H1 (cell line): ENCODE measurements at regions not wholly inside any gene's neighbourhood (a gene's known extent, or its start where the extent isn't known, plus 50 kb on each side); places are given as distances from the start of the nearest gene placed in this dataset.

ENCODE experiments used
- CTCF ChIA-PET: fragments of 300-600 bp; sonication (Branson Sonifier 250); formaldehyde crosslinking; loops from one replicate; lab custom pipeline; 2021; ENCODE audit not compliant: partially characterized antibody; lab: Charles Lee
- POLR2A ChIA-PET: fragments of 300-600 bp; sonication (Branson Sonifier 250); formaldehyde crosslinking; loops from one replicate; lab custom pipeline; 2021; ENCODE audit warnings: inconsistent platforms; ENCODE audit not compliant: partially characterized antibody; lab: Charles Lee
- DNase-seq, 2 experiments: peaks; one replicate each; pipeline versions ENCODE4 v3.0.0 to v3.0.0-alpha.2; 2010 to 2022; ENCODE audit warnings: low spot score in 2 of 2, low read depth in 1 of 2, mixed read lengths in 1 of 2
- FAIRE-seq: peaks from 2 replicates; lab custom pipeline; 2011; peaks lifted over from hg19 to GRCh38; lab: Jason Lieb, UNC
- H2AFZ ChIP-seq: 2 replicates; pipeline ENCODE4 v1.8.1; 2012; ENCODE audit warnings: low read length, inconsistent platforms
- H2AK5ac ChIP-seq: 2 replicates; pipeline ENCODE4 v1.6.1; 2013; ENCODE audit warnings: low read depth, low read length
- H2BK120ac ChIP-seq: replicated peaks from 2 replicates; pipeline ENCODE3; 2013; ENCODE audit warnings: low read depth, low read length, inconsistent platforms
- H2BK12ac ChIP-seq: 2 replicates; pipeline ENCODE4 v1.6.1; 2013; ENCODE audit warnings: low read depth, low read length
- H2BK15ac ChIP-seq: 2 replicates; pipeline ENCODE4 v1.6.1; 2013; ENCODE audit warnings: low read length
- H2BK20ac ChIP-seq: 2 replicates; pipeline ENCODE4 v1.6.1; 2013; ENCODE audit warnings: low read length
- H2BK5ac ChIP-seq: 2 replicates; pipeline ENCODE4 v1.6.1; 2013; ENCODE audit warnings: low read depth, low read length
- H3K14ac ChIP-seq: 2 replicates; pipeline ENCODE4 v1.6.1; 2013; ENCODE audit warnings: inconsistent platforms; ENCODE audit not compliant: insufficient read length
- H3K18ac ChIP-seq: 2 replicates; pipeline ENCODE4 v1.6.1; 2013; ENCODE audit warnings: low read length; ENCODE audit errors: extremely low read depth
- H3K23ac ChIP-seq: 2 replicates; pipeline ENCODE4 v1.6.1; 2013; ENCODE audit warnings: inconsistent platforms; ENCODE audit not compliant: insufficient read length
- H3K23me2 ChIP-seq: 2 replicates; pipeline ENCODE4 v1.6.1; 2013; ENCODE audit warnings: low read depth, low read length
- H3K27ac ChIP-seq: 2 replicates; pipeline ENCODE4 v1.6.1; 2011; ENCODE audit warnings: low read depth, low read length, inconsistent platforms
- H3K27me3 ChIP-seq, 4 experiments: replicated peaks in 1 of 4; 1 replicate in 1 of 4; 2 replicates in 3 of 4; pipeline versions ENCODE4 v1.6.1 to v1.8.1; 2011 to 2013; ENCODE audit warnings: low read length in 3 of 4, mild to moderate bottlenecking in 3 of 4, inconsistent platforms in 2 of 4, mixed read lengths in 2 of 4, moderate library complexity in 1 of 4; ENCODE audit not compliant: control insufficient read depth in 3 of 4, insufficient read depth in 3 of 4; ENCODE audit errors: extremely low read depth in 1 of 4
- H3K36me3 ChIP-seq, 4 experiments: 2 replicates each; pipeline versions ENCODE4 v1.6.1 to v1.8.1; 2011 to 2013; ENCODE audit warnings: mild to moderate bottlenecking in 4 of 4, low read length in 3 of 4, moderate library complexity in 2 of 4, control low read depth in 1 of 4, inconsistent platforms in 1 of 4; ENCODE audit not compliant: insufficient read depth in 4 of 4, control insufficient read depth in 2 of 4
- H3K4ac ChIP-seq: replicated peaks from 2 replicates; pipeline ENCODE3; 2013; ENCODE audit warnings: low read length, low read depth, mixed read lengths, inconsistent platforms; ENCODE audit not compliant: insufficient read length
- H3K4me1 ChIP-seq, 4 experiments: replicated peaks in 1 of 4; 1 replicate in 1 of 4; 2 replicates in 3 of 4; pipeline versions ENCODE4 v1.6.1 to v1.8.1; 2011 to 2013; ENCODE audit warnings: low read length in 3 of 4, inconsistent platforms in 2 of 4, mixed read lengths in 1 of 4; ENCODE audit not compliant: insufficient read depth in 4 of 4, control insufficient read depth in 3 of 4
- H3K4me2 ChIP-seq, 2 experiments: 2 replicates each; pipeline versions ENCODE4 v1.6.1 to v1.8.1; 2011 to 2013; ENCODE audit warnings: low read depth in 2 of 2, low read length in 2 of 2, control low read depth in 1 of 2, inconsistent platforms in 1 of 2, mild to moderate bottlenecking in 1 of 2; ENCODE audit not compliant: insufficient read depth in 1 of 2
- H3K4me3 ChIP-seq, 4 experiments: fragments of 200-600, 300-600 bp in 1 of 4; sonication (generic), shearing (Covaris generic), sonication (Bioruptor Twin) in 1 of 4; 2 replicates each; pipeline versions ENCODE4 v1.5.1 to v1.8.1; 2011 to 2016; ENCODE audit warnings: low read length in 4 of 4, low read depth in 3 of 4, control low read depth in 2 of 4, inconsistent platforms in 2 of 4, mild to moderate bottlenecking in 2 of 4, mixed read lengths in 1 of 4, moderate library complexity in 1 of 4; ENCODE audit not compliant: insufficient read depth in 2 of 4; ENCODE audit errors: extremely low read depth in 1 of 4
- H3K56ac ChIP-seq: replicated peaks from 2 replicates; pipeline ENCODE3; 2013; ENCODE audit warnings: low read depth, mild to moderate bottlenecking, mixed read lengths, low read length, inconsistent platforms; ENCODE audit not compliant: insufficient read length
- H3K79me1 ChIP-seq: 2 replicates; pipeline ENCODE4 v1.6.1; 2013; ENCODE audit warnings: low read depth, low read length, control low read depth
- H3K79me2 ChIP-seq, 2 experiments: 2 replicates each; pipeline versions ENCODE4 v1.6.1 to v1.8.1; 2012 to 2013; ENCODE audit warnings: low read length in 2 of 2, mild to moderate bottlenecking in 2 of 2, inconsistent platforms in 1 of 2; ENCODE audit not compliant: insufficient read depth in 2 of 2, control insufficient read depth in 1 of 2
- H3K9ac ChIP-seq, 4 experiments: replicated peaks in 1 of 4; 1 replicate in 1 of 4; 2 replicates in 3 of 4; pipeline versions ENCODE4 v1.6.1 to v1.8.1; 2011 to 2013; ENCODE audit warnings: low read depth in 3 of 4, low read length in 3 of 4, control low read depth in 2 of 4, mild to moderate bottlenecking in 2 of 4, moderate library complexity in 2 of 4, inconsistent platforms in 1 of 4; ENCODE audit errors: extremely low read depth in 1 of 4
- H3K9me3 ChIP-seq, 2 experiments: 2 replicates each; pipeline versions ENCODE4 v1.6.1 to v1.8.1; 2012 to 2013; ENCODE audit warnings: mild to moderate bottlenecking in 2 of 2, moderate library complexity in 2 of 2, control low read depth in 1 of 2, inconsistent platforms in 1 of 2, low read depth in 1 of 2, low read length in 1 of 2, mixed read lengths in 1 of 2; ENCODE audit not compliant: insufficient read depth in 2 of 2
- H4K20me1 ChIP-seq, 2 experiments: replicated peaks in 1 of 2; 2 replicates each; pipeline versions ENCODE3 to v1.8.1; 2011 to 2013; ENCODE audit warnings: inconsistent platforms in 2 of 2, low read length in 2 of 2, mild to moderate bottlenecking in 1 of 2; ENCODE audit not compliant: insufficient read depth in 2 of 2, control insufficient read depth in 1 of 2
- H4K5ac ChIP-seq: 2 replicates; pipeline ENCODE4 v1.6.1; 2013; ENCODE audit warnings: low read length, low read depth, mixed read lengths, inconsistent platforms; ENCODE audit not compliant: insufficient read length
- H4K8ac ChIP-seq: 2 replicates; pipeline ENCODE4 v1.8.0; 2013; ENCODE audit warnings: mild to moderate bottlenecking, moderate library complexity, low read length, inconsistent platforms; ENCODE audit not compliant: insufficient read depth; ENCODE audit errors: extremely low read depth
- H4K91ac ChIP-seq: replicated peaks from 2 replicates; pipeline ENCODE3; 2013; ENCODE audit warnings: low read length, mixed read lengths, inconsistent platforms; ENCODE audit not compliant: insufficient read length
- BACH1 ChIP-seq: IDR thresholded peaks from 2 replicates; pipeline ENCODE4 v1.6.1; 2012; ENCODE audit warnings: low read length, improper control_type of control experiment
- BCL11A ChIP-seq, 2 experiments: IDR thresholded peaks; one replicate each; pipeline ENCODE4 v1.6.1; 2011; ENCODE audit warnings: low read depth in 2 of 2, low read length in 2 of 2, mild to moderate bottlenecking in 2 of 2
- CBX5 ChIP-seq: fragments of 300-800, 300-1000 bp; sonication (generic); IDR thresholded peaks from 2 replicates; pipeline ENCODE4 v1.7.1; 2016; ENCODE audit warnings: antibody characterized with exemption, low read length, low read depth
- CBX8 ChIP-seq: fragments of 300-800, 300-1000 bp; sonication (generic); IDR thresholded peaks from 2 replicates; pipeline ENCODE4 v1.7.1; 2016; ENCODE audit warnings: low read depth, low read length, borderline replicate concordance
- JUN ChIP-seq: IDR thresholded peaks from 2 replicates; pipeline ENCODE4 v1.6.1; 2011; ENCODE audit warnings: low read depth, mild to moderate bottlenecking, improper control_type of control experiment, low read length
- NANOG ChIP-seq: IDR thresholded peaks from 2 replicates; pipeline ENCODE4 v1.6.1; 2011; ENCODE audit warnings: low read length, low read depth, mild to moderate bottlenecking, inconsistent platforms; ENCODE audit not compliant: insufficient read depth, poor library complexity, severe bottlenecking
- POLR2AphosphoS5 ChIP-seq: IDR thresholded peaks from 2 replicates; pipeline ENCODE4 v1.6.1; 2011; ENCODE audit warnings: low read depth, low read length
- RFX5 ChIP-seq: IDR thresholded peaks from 2 replicates; pipeline ENCODE4 v1.6.1; 2011; ENCODE audit warnings: low read depth, low read length, improper control_type of control experiment, borderline replicate concordance
- RNF2 ChIP-seq: fragments of 200-900, 300-1000 bp; sonication (generic); IDR thresholded peaks from 2 replicates; pipeline ENCODE4 v1.7.1; 2016; ENCODE audit warnings: borderline replicate concordance, low read depth, mild to moderate bottlenecking, antibody characterized with exemption, low read length; ENCODE audit not compliant: poor library complexity, severe bottlenecking; ENCODE audit errors: missing control alignments
- SAP30 ChIP-seq: fragments of 300-600 bp; sonication (generic); IDR thresholded peaks from 2 replicates; pipeline ENCODE4 v1.7.1; 2012; ENCODE audit warnings: low read length, moderate library complexity, mild to moderate bottlenecking, inconsistent platforms; ENCODE audit not compliant: insufficient read depth, insufficient replicate concordance
- SIRT6 ChIP-seq: IDR thresholded peaks from one replicate; pipeline ENCODE4 v1.7.1; 2012; ENCODE audit warnings: low read length, inconsistent platforms
- TAF1 ChIP-seq: IDR thresholded peaks from 2 replicates; pipeline ENCODE4 v1.6.1; 2011; ENCODE audit warnings: mild to moderate bottlenecking, low read depth, low read length
- WGBS, 2 experiments: shearing (Covaris generic) in 1 of 2; methylation state at CpG; one replicate each; pipeline versions ENCODE4 v1.1.6 to v1.1.7; 2013 to 2015; ENCODE audit warnings: low lambda C conversion rate in 2 of 2, mixed read lengths in 2 of 2, inconsistent platforms in 1 of 2, low coverage in 1 of 2, missing lambda C conversion rate in 1 of 2; ENCODE audit not compliant: insufficient replicate concordance in 2 of 2, insufficient coverage in 1 of 2, insufficient read length in 1 of 2; ENCODE audit errors: extremely low coverage in 1 of 2, missing lambda C conversion rate in 1 of 2; 5-methylcytosine and 5-hydroxymethylcytosine counted together
- TF ChIP-seq, protein P1 (sequence below): IDR thresholded peaks from 2 replicates; pipeline ENCODE4 v1.6.1; 2012; ENCODE audit warnings: inconsistent platforms

GRCh38 chr10:58903071-58903470, 273.4 kb upstream of the PHYHIPL start:
- H3K27me3 ChIP-seq, result no peaks in the 10 kb centered on the region
- H3K79me1 ChIP-seq, result no peaks in the 10 kb centered on the region
- no peak overlapping the region for H3K4me2 ChIP-seq
- no peaks in the 10 kb centered on the region for H4K20me1 ChIP-seq
- H3K56ac ChIP-seq, result no peak overlapping the region
- DNase-seq, result no peak
- no peak overlapping the region for H2BK120ac ChIP-seq
- H4K8ac ChIP-seq, result no peak overlapping the region
- TF ChIP-seq BCL11A (IDR thresholded peaks at IDR 0.05; ENCODE audit: low read depth in 2 of 2, low read length in 2 of 2) (no peak), CBX8 (no peak), SAP30 (no peak), POLR2AphosphoS5 (no peak), RFX5 (no peak), CBX5 (no peak), NANOG (no peak), JUN (no peak), BACH1 (no peak), SIRT6 (no peak), TAF1 (no peak), RNF2 (no peak)
- TF ChIP-seq, protein P1, sequence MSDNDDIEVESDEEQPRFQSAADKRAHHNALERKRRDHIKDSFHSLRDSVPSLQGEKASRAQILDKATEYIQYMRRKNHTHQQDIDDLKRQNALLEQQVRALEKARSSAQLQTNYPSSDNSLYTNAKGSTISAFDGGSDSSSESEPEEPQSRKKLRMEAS, result no peak
- no peaks in the 10 kb centered on the region for H3K23me2 ChIP-seq
- H4K91ac ChIP-seq, result no peak overlapping the region
- no peak overlapping the region for H2AFZ ChIP-seq
- H3K4me1 ChIP-seq, result no peaks in the 10 kb centered on the region
- no peaks in the 10 kb centered on the region for H3K79me2 ChIP-seq
- no peak overlapping the region for H3K4ac ChIP-seq
- 96% methylated on average over 1 of the region's 1 CpG; no CpG with 5 or more reads in 1 of the 2 experiments for WGBS, 2 experiments
- POLR2A ChIA-PET, result no interaction called here
- no peak overlapping the region for H2BK20ac ChIP-seq
- H2BK12ac ChIP-seq, result no peak overlapping the region
- no peak overlapping the region for H3K27ac ChIP-seq
- no peaks in the 10 kb centered on the region for H3K36me3 ChIP-seq
- FAIRE-seq, result no peak
- H3K23ac ChIP-seq, result no peak overlapping the region
- H3K14ac ChIP-seq, result no peak overlapping the region
- H3K18ac ChIP-seq, result no peak overlapping the region
- CTCF ChIA-PET, result no interaction called here
- no peak overlapping the region for H2BK15ac ChIP-seq
- H4K5ac ChIP-seq, result no peak overlapping the region
- H3K9ac ChIP-seq, result no peak overlapping the region
- peaks cover 0 to 4% of the 10 kb centered on the region in 2 experiments; a peak in 1 of 4 replicates for H3K9me3 ChIP-seq
- H2AK5ac ChIP-seq, result no peak overlapping the region
- H3K4me3 ChIP-seq, result no peak overlapping the region
- no peak overlapping the region for H2BK5ac ChIP-seq
